ENCODE measurements at regions not wholly inside any gene's neighbourhood (a gene's known extent, or its start where the extent isn't known, plus 50 kb on each side); places are given as distances from the start of the nearest gene placed in this dataset.

- DNase-seq = peak in 1 of 2 experiments; percentile 18
Observed at GRCh38 chr11:92625894-92626293, 343.6 kb upstream of the MTNR1B start.

DNA sequence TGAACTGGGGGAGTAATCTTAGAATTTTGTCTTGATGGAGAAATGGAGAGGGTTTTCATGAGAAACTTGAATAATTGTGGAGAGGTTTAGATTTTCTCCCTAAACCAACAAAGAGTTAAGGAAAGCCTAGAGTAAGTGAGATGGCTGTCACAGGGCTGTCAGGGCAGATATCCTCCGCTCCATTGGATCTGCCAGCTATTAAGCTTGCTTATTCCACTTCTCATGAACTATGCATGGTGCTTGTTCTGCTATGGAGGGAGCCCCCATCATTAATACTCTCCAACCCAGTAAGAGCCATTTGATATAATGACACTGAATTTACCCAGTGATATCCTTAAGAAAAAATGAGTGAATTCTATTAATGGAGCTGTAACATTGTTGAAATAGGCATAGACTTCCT lies 342.8 kb upstream of the MTNR1B start:
- no peak for DNase-seq

DNA sequence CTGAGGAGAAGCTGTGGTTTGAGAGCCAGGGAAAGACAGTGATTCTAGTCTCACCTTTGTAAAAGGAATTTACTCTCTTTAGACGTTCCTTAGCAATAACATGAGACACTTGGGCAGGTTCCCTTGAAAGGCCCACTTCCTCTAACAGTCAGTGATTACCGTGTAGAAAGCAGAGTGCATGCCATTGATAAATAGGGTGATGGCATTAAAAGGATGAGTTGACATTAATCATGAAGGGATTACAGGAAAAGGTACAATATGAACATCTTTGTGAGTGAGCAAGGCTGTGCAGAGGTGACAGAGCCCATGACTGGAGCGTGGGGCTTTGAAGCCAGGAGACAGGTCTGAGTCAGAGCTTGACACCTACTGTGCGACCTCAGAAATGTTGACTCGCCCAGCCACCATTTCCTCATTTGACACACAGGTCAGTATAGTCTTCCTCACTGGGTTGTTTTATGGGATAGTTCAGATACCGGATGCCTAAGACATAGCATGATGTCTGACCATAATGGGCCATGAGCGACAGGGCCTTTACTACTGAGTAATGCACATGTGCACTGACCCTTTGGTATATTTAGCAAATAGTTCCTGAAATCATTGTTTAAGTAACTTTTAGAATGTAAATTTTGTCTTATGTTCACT lies 341.7 kb upstream of the MTNR1B start:
- no peak for DNase-seq

DNA sequence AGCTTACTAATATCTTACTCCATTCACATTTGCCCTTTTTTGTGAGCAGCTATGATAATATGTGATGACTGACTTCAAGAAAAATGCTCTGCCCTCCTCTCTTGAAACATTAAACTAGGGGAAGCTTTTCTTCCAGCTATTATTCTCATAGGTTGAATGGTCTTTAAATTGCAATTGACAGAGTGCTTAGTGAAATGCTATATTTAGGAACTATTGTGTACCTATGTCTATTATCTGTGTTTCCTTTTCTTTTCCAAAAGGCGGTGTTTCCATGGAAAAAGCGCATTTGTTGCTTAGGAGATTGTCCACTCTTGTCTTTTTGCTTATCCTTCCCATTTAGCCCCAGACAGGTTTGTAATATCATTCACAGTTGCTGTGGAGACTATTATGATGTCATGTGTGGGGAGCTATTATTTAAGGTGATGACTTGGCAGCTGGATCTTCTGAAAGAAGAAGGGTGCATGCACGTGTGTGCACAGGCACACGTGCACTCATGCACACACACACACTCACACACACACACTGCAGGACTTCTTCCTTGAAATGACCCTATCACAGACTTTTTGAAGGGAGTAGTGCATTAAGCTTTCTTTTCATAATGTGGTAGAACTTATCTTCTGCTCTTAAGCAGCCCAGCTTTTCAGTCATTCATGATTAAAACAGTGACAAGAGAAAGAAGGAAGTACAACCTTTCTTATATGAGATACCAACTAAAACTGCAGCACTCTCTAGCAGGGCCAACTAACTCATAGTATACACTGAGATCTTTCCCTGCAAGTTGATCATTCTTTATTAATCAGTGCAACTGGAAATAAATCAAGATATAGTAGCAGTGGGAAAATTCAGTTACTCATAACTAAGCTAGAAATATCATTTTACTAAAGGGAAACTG lies 340.8 kb upstream of the MTNR1B start:
- DNase-seq = no peak

DNA sequence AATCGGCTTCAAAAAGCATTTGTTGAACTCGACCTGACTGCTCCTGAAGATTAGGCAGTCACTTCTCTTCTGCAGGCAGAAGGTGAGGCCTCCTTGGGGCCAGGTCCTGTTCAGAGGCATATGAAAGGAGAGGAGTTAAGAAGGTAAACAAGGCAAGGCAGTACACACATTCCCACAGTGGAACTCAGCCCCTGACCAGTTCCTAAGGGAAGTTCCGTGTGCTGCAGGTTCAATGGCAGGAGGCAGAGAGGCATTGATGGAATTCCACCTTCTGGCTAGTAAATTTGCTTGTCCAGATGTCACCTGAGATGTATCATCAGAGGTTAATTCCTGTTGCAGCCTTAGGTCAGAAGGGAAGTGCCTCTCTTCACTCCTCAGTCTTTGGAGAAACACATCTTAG lies 337.0 kb upstream of the MTNR1B start:
- DNase-seq = no peak

GRCh38 chr11:92633820-92634219 lies 335.6 kb upstream of the MTNR1B start:
- DNase-seq = no peak

DNA sequence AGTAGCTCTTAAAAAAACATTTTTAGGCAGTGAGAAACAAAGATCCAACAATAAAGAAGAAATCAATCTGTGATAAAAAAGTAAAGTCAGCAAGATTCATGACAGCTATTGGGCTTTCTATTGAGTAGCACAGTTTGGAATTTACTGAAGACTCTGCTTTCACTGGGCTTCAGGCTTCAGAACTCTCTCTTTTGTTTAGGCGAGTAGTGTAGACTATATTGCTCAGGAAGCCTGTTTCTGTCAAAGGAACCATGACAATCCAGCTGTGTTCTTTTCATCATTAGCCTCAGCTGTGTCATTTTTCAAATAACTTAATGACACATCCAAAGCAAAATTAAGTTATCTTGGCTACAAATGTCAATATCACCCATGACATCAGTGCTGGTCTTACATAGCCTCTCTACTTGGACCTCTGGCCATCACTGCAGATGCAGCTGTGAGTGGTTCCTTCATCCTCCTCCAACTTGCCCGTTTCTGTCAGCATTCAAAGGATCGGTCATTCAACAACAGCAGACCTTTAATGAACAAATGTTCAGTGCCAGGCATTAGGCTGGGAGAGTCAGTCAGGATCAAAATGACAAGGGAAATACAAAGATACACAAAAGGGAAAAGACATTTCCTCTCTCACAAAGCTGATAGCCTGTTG lies 332.8 kb upstream of the MTNR1B start:
- no peak for DNase-seq

DNA sequence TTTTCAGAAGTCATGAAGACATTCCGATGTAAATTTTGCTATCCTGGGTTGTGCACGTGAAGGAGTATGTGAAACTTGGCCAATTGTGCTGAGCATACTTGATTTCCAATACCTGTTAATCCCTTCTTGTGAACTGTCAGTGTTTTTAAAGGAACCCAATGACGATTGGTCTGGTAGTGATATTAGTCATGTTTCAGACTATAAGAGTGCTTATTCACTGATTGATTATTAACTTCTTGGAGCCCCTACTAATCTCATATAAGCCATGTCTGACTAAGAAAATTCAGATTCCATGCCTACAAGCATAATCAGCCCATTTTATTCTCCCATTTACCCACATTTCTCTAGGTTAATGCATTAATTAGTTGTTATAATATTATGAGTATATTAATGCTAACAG lies 330.8 kb upstream of the MTNR1B start:
- no peak for DNase-seq

DNA sequence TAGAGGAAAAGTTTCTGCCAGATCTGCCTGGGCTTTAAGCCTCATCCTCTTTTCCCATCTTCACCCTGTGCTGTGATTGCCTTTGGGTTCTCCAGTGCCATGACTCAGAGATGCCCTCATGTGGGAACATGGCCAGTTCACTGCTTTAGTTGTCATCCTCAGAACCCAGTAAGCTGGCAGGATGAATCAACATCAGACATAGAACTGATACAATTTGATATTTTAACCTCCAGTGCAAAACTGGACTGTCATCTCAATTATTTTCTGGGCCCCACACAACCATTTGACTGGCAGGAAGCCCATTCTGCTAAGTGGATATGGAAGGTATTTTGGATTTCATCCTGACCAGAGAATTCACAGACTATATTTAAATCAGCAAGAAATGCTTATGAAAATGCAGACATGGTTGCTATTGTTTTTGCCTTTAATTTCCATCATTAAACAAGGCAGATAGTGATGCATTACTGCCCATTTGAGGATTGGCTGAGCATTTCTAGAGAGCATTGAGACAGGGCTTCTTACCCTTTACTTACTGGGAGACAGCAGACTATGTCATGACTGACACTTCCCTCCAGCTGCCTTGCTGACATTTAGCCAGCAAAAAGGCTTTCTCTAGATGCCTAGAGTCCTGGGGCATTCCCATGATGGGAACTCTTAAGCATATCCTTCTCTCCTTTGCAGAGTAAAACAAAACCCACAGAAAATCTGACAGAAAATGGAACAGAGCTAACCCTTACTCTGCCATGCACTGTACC lies 327.1 kb upstream of the MTNR1B start:
- DNase-seq = peak in 1 of 2 experiments; percentile 26

DNA sequence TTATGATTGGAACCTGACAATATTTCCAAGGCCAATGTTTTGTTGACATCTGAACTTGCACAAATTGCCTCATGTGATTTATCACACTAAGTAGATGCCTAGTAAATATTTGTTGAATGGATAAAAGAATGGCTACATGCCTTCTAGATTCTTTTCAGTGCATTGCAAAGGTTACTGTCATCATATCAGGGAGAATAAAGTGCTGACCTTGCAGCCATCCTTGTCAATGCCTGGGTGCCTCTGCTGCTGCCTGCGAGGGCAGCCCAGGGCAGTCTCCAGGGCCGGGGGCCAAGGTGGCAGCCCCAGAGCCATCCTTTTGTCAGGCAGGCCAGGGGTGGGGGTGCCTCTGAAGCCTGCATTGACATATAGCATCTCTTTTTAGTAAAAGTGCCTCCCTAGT lies 325.6 kb upstream of the MTNR1B start:
- no peak for DNase-seq

DNA sequence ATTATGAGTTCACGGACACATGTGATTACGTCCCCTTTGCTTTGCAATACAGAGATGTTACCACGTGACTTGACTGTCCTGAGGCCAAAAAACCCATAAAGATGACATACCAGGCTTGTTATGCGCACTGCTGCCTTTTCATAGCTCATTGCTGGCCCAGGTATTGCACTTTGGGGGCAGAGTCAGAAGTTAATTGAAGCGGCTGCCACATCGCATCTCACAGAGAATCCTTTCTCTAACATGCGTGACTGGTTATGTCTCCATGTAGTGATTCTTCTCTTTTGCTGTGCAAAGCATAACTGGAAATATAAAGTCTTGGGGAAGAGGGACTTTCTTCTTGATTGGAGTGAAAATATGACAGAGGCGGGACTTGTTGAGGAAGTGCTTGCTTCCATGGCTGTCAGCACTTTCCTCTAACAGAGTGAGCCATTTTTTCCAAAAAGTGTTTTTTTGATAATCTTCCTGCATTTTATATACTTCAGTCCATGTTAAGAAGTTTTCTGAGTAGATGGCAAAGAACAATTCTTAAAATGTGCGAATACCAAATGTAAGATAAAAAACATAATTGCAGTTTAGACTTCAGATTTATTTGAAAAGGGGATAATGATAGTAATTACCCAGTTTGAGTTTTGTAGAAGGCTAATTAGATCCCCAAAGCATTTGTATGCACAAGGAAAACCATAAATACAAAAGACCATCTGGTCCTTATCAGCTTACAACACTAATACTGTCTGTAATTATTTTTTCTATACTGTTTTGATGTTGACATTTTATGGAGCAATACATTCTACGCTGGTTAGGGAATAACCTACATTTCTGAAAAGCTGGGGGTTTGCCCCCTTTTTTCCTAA lies 324.6 kb upstream of the MTNR1B start:
- no peak for DNase-seq

GRCh38 chr11:92651159-92651558 lies 318.3 kb upstream of the MTNR1B start:
- DNase-seq = no peak

- DNase-seq = no peak
Observed at GRCh38 chr11:92653454-92653853, 316.0 kb upstream of the MTNR1B start.

DNA sequence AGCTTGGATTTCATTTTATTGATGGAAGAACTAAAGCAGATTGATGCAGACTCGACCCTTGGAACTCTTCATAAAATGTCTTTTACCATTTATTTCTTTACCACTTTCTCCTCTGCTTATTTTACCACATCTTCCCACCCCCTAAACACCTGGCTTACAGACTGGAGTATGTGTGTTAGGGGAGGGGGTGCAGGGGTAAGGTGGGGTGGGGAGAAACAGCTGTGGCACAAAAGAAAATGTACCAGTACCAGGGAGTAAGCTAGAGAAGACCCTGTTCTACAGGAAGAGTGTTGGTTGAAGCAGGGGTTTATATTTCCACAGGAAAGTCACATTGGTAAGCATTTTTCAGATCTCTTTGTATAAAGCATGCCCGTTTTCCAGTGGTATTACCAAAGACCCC lies 312.7 kb upstream of the MTNR1B start:
- no peak for DNase-seq

- peak in 1 of 2 experiments; percentile 43 for DNase-seq
Observed at GRCh38 chr11:92657226-92657625, 312.2 kb upstream of the MTNR1B start.

DNA sequence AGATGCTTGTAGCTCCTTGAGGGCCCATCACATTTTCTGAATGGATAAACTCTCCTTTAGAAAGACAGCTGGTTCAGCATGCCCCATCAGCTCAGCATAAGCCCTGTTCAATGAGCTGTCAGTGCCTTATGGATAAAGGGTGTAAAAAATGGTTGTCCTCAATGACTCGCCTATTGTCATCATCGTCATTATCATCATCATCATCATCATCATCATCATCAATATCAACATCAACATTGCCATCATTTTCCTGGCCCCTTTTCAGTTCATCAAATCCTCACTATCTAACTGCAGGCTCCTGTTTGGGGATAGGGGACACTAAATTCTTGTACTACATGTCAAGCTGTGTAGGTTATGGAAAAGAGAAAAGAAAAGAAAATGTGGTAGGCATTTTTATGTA lies 310.7 kb upstream of the MTNR1B start:
- DNase-seq = no peak

DNA sequence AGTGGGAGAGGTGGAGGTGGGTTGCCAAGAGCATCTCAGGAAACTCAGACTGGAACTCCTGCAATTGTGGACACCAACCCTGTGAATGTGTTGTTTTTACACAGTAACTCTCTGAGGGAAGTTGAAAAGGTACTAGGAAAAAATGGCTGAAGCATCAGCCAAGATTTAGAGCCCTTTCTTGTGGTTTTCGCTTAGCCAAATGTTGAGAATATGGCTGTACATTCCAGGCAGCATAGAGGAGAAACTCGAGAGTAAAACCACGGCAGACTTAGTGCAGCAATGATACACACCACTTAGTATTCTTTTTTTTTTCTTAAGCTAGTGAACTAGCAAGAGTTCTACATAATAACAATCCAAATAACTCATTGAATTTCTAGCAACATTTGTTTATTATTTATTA lies 309.7 kb upstream of the MTNR1B start:
- DNase-seq = no peak

DNA sequence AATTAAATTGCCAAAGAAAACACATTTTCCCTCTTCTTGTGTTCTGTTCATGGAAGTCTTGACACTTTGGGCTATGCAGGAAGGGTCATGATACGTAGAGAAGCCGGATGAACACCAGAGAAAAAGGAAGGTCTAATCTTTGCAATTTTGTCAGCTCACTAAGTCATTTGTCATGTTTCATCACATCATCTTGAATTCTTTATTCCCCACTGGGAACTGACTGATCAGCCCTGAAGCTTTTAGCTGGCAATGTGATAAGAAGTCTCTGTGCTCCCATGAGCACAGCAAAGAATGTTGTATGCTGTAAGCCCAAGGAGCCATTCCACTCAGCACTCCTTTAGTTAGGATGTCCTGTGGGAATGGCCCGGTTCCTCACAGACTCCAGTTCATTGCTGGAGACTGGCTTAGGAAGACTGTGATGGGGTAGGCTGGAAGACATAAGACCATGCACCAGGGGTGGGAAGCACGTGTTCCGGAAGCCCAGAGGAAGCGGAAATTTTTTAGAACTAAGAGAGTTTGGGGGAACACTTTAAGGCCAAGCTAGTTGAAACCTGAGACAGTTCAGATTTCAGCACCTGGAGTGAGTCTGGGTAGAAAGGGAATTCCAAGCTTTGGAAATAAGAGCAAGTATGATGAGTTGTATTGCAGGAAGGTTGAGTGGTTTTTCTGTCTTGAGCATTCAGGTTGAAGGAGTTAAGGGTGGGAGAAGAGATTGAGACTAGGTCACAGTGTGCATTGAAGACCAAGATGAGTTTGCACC lies 306.7 kb upstream of the MTNR1B start:
- DNase-seq = no peak

- DNase-seq = no peak
Observed at GRCh38 chr11:92663539-92663938, 305.9 kb upstream of the MTNR1B start.

- peak; percentile 15 to 39 for DNase-seq
Observed at GRCh38 chr11:92667486-92668152, 301.8 kb upstream of the MTNR1B start.
